ENCODE measurements at regions not wholly inside any gene's neighbourhood (a gene's known extent, or its start where the extent isn't known, plus 50 kb on each side); places are given as distances from the start of the nearest gene placed in this dataset.

DNA sequence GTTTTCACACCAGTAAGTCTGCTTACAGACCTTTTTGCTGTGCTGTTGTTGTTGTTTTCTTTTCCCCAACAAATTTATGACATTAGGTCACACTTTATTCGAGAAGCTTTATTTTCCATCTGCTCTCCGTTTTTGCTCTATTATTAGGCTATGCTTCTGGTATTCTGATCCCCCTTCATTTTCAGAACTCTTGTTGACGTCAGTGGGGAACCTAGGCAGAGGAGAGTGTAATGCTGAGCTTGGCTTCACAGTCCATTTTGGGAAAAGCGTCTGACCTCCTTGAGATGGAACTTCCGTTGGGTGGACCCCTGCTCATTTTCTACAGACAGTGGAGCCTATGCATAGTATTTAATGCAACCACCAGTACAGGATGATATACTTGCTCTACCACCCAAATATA is 387.9 kb upstream of the MEF2C start (continued):
- TF ChIP-seq TEAD4 (IDR thresholded peaks at IDR 0.05; ENCODE audit: low read depth, low read length) (no peak), KDM4A (IDR thresholded peaks at IDR 0.05; ENCODE audit: low read depth, low read length, severe bottlenecking) (no peak), POU5F1 (IDR thresholded peaks at IDR 0.05; ENCODE audit: low read depth, low read length) (no peak)
- TF ChIP-seq, protein P1, sequence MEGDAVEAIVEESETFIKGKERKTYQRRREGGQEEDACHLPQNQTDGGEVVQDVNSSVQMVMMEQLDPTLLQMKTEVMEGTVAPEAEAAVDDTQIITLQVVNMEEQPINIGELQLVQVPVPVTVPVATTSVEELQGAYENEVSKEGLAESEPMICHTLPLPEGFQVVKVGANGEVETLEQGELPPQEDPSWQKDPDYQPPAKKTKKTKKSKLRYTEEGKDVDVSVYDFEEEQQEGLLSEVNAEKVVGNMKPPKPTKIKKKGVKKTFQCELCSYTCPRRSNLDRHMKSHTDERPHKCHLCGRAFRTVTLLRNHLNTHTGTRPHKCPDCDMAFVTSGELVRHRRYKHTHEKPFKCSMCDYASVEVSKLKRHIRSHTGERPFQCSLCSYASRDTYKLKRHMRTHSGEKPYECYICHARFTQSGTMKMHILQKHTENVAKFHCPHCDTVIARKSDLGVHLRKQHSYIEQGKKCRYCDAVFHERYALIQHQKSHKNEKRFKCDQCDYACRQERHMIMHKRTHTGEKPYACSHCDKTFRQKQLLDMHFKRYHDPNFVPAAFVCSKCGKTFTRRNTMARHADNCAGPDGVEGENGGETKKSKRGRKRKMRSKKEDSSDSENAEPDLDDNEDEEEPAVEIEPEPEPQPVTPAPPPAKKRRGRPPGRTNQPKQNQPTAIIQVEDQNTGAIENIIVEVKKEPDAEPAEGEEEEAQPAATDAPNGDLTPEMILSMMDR (IDR thresholded peaks at IDR 0.05; ENCODE audit: control extremely low read depth in 1 of 3, insufficient read depth in 1 of 3, low read depth in 1 of 3, low read length in 3 of 3) = no peak
